A549 (cell line): ENCODE measurements at regions not wholly inside any gene's neighbourhood (a gene's known extent, or its start where the extent isn't known, plus 50 kb on each side); places are given as distances from the start of the nearest gene placed in this dataset.

Experiments
- BHLHE40 ChIP-seq: IDR thresholded peaks from 2 replicates; pipeline ENCODE4 v1.6.1; 2012; ENCODE audit warnings: low read depth, low read length, inconsistent platforms
- CHD2 ChIP-seq: fragments of 150-350 bp; IDR thresholded peaks from 2 replicates; pipeline ENCODE4 v1.6.1; 2014; ENCODE audit warnings: low read length; ENCODE audit not compliant: partially characterized antibody
- CTCF ChIP-seq: fragments of >200 bp; sonication (Bioruptor Twin); formaldehyde crosslinking; IDR thresholded peaks from 3 replicates; pipeline ENCODE4 v1.5.1; 2016
- HOXA7 ChIP-seq: fragments of 250-450 bp; sonication (Bioruptor Pico); IDR thresholded peaks from 2 replicates; pipeline ENCODE4 v1.5.0; 2020; ENCODE audit warnings: mild to moderate bottlenecking, moderate library complexity
- JUN ChIP-seq, 2 experiments: fragments of >200 bp; sonication (Bioruptor Twin); formaldehyde crosslinking; IDR thresholded peaks; 2 replicates in 1 of 2; 3 replicates in 1 of 2; pipeline ENCODE4 v1.6.1; 2016 to 2017
- KDM1A ChIP-seq: fragments of 200-600 bp; sonication (generic); IDR thresholded peaks from 2 replicates; pipeline ENCODE4 v1.6.1; 2016; ENCODE audit warnings: low read depth, mild to moderate bottlenecking
- POLR2A ChIP-seq: IDR thresholded peaks from 2 replicates; pipeline ENCODE4 v1.6.1; 2012; ENCODE audit warnings: mild to moderate bottlenecking, low read length
- RAD21 ChIP-seq, 2 experiments: fragments of >200 bp in 1 of 2; sonication (Bioruptor Twin) in 1 of 2; formaldehyde crosslinking in 1 of 2; IDR thresholded peaks in 1 of 2; conservative IDR thresholded peaks in 1 of 2; 2 replicates in 1 of 2; 3 replicates in 1 of 2; pipeline ENCODE4 v1.6.1; 2012 to 2018; ENCODE audit warnings: inconsistent platforms in 1 of 2
- SREBF2 ChIP-seq: fragments of 450-650 bp; IDR thresholded peaks from 2 replicates; pipeline ENCODE4 v1.6.1; 2014; ENCODE audit warnings: mild to moderate bottlenecking, moderate library complexity
- ZC3H11A ChIP-seq: fragments of 450-650 bp; IDR thresholded peaks from 2 replicates; pipeline ENCODE4 v1.6.1; 2014; ENCODE audit warnings: antibody characterized with exemption, mild to moderate bottlenecking
- TF ChIP-seq, protein P1 (sequence below): fragments of 200-600 bp; sonication (generic); IDR thresholded peaks from 2 replicates; pipeline ENCODE4 v1.6.1; 2016; ENCODE audit warnings: antibody characterized with exemption, mild to moderate bottlenecking, moderate library complexity

- no peak for TF ChIP-seq CTCF
- TF ChIP-seq KDM1A: no peak
- TF ChIP-seq, protein P1, sequence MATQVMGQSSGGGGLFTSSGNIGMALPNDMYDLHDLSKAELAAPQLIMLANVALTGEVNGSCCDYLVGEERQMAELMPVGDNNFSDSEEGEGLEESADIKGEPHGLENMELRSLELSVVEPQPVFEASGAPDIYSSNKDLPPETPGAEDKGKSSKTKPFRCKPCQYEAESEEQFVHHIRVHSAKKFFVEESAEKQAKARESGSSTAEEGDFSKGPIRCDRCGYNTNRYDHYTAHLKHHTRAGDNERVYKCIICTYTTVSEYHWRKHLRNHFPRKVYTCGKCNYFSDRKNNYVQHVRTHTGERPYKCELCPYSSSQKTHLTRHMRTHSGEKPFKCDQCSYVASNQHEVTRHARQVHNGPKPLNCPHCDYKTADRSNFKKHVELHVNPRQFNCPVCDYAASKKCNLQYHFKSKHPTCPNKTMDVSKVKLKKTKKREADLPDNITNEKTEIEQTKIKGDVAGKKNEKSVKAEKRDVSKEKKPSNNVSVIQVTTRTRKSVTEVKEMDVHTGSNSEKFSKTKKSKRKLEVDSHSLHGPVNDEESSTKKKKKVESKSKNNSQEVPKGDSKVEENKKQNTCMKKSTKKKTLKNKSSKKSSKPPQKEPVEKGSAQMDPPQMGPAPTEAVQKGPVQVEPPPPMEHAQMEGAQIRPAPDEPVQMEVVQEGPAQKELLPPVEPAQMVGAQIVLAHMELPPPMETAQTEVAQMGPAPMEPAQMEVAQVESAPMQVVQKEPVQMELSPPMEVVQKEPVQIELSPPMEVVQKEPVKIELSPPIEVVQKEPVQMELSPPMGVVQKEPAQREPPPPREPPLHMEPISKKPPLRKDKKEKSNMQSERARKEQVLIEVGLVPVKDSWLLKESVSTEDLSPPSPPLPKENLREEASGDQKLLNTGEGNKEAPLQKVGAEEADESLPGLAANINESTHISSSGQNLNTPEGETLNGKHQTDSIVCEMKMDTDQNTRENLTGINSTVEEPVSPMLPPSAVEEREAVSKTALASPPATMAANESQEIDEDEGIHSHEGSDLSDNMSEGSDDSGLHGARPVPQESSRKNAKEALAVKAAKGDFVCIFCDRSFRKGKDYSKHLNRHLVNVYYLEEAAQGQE: no peak
- no peak for TF ChIP-seq POLR2A
- TF ChIP-seq CHD2: no peak
- no peak for TF ChIP-seq BHLHE40
- TF ChIP-seq HOXA7 (CRISPR knock-in tag): no peak
- no peak for TF ChIP-seq JUN (IDR thresholded peaks at IDR 0.05)
- TF ChIP-seq RAD21 (conservative IDR thresholded peaks at IDR 0.05 in 1 of 2, IDR thresholded peaks at IDR 0.05 in 1 of 2): no peak
- TF ChIP-seq SREBF2: no peak
- TF ChIP-seq ZC3H11A: no peak
These were observed 166.7 kb upstream of the ZEB2 start for GRCh38 chr2:144686518-144687215.
